ENCODE measurements at regions not wholly inside any gene's neighbourhood (a gene's known extent, or its start where the extent isn't known, plus 50 kb on each side); places are given as distances from the start of the nearest gene placed in this dataset.

DNA sequence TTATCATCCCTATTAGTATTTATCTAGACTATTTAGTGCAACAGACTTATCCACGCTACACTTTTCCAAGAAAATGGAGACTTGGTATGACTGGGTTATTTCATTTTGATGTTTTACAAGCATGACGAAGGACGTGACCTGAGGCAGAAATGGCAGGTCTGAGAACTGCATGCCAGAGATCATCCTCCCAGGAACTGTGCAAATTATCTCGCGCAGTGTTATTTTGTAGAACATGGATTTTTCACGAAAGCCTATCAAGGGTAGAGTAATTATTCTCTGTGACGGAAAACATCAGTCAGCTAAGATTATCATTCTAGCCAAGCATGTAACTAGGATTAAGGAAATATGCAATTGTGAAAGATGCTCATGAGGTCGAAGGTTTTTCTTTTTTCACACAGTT, 361.5 kb upstream of the AJAP1 start:
- TF ChIP-seq, protein P1, sequence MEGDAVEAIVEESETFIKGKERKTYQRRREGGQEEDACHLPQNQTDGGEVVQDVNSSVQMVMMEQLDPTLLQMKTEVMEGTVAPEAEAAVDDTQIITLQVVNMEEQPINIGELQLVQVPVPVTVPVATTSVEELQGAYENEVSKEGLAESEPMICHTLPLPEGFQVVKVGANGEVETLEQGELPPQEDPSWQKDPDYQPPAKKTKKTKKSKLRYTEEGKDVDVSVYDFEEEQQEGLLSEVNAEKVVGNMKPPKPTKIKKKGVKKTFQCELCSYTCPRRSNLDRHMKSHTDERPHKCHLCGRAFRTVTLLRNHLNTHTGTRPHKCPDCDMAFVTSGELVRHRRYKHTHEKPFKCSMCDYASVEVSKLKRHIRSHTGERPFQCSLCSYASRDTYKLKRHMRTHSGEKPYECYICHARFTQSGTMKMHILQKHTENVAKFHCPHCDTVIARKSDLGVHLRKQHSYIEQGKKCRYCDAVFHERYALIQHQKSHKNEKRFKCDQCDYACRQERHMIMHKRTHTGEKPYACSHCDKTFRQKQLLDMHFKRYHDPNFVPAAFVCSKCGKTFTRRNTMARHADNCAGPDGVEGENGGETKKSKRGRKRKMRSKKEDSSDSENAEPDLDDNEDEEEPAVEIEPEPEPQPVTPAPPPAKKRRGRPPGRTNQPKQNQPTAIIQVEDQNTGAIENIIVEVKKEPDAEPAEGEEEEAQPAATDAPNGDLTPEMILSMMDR (IDR thresholded peaks at IDR 0.05), result no peak
- TF ChIP-seq, protein P2, sequence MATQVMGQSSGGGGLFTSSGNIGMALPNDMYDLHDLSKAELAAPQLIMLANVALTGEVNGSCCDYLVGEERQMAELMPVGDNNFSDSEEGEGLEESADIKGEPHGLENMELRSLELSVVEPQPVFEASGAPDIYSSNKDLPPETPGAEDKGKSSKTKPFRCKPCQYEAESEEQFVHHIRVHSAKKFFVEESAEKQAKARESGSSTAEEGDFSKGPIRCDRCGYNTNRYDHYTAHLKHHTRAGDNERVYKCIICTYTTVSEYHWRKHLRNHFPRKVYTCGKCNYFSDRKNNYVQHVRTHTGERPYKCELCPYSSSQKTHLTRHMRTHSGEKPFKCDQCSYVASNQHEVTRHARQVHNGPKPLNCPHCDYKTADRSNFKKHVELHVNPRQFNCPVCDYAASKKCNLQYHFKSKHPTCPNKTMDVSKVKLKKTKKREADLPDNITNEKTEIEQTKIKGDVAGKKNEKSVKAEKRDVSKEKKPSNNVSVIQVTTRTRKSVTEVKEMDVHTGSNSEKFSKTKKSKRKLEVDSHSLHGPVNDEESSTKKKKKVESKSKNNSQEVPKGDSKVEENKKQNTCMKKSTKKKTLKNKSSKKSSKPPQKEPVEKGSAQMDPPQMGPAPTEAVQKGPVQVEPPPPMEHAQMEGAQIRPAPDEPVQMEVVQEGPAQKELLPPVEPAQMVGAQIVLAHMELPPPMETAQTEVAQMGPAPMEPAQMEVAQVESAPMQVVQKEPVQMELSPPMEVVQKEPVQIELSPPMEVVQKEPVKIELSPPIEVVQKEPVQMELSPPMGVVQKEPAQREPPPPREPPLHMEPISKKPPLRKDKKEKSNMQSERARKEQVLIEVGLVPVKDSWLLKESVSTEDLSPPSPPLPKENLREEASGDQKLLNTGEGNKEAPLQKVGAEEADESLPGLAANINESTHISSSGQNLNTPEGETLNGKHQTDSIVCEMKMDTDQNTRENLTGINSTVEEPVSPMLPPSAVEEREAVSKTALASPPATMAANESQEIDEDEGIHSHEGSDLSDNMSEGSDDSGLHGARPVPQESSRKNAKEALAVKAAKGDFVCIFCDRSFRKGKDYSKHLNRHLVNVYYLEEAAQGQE (IDR thresholded peaks at IDR 0.05; ENCODE audit: insufficient read depth in 1 of 2, low read depth in 2 of 2, low read length in 1 of 2), result no peak

Data from Panc1 (cell line).